WTC11 (cell line): ENCODE measurements at regions not wholly inside any gene's neighbourhood (a gene's known extent, or its start where the extent isn't known, plus 50 kb on each side); places are given as distances from the start of the nearest gene placed in this dataset.

Experiments used
- ATAC-seq: fragments of 200-7000 bp; cut with Tn5 transposase; 2 replicates; pipeline ENCODE4 v1.10.0; 2021; ENCODE audit warnings: mild to moderate bottlenecking, moderate library complexity
- CTCF ChIA-PET: fragments of 300-600 bp; sonication (Branson Sonifier 250); formaldehyde crosslinking; loops from one replicate; lab custom pipeline; 2021; ENCODE audit warnings: antibody characterized with exemption; lab: Charles Lee
- POLR2A ChIA-PET: fragments of 350-600 bp; sonication (Branson Sonifier 250); formaldehyde crosslinking; loops from one replicate; lab custom pipeline; 2021; ENCODE audit warnings: antibody characterized with exemption; lab: Charles Lee
- DNase-seq: peaks from one replicate; pipeline ENCODE4 v3.0.0; 2021; ENCODE audit warnings: low spot score
- H3K27ac Mint-ChIP-seq: 2 replicates; pipeline ENCODE4 v1.8.0; 2021; ENCODE audit warnings: mixed read lengths
- H3K27me3 Mint-ChIP-seq: 2 replicates; pipeline ENCODE4 v1.8.0; 2021; ENCODE audit warnings: low read depth, mild to moderate bottlenecking, moderate library complexity, mixed read lengths
- H3K36me3 Mint-ChIP-seq: 2 replicates; pipeline ENCODE4 v1.8.0; 2021; ENCODE audit warnings: mixed read lengths
- H3K4me1 Mint-ChIP-seq: 2 replicates; pipeline ENCODE4 v1.8.0; 2022; ENCODE audit warnings: mixed read lengths
- H3K4me3 Mint-ChIP-seq: 2 replicates; pipeline ENCODE4 v1.8.0; 2021; ENCODE audit warnings: mild to moderate bottlenecking, moderate library complexity, mixed read lengths
- H3K9me3 Mint-ChIP-seq: 2 replicates; pipeline ENCODE4 v1.8.0; 2021; ENCODE audit warnings: mixed read lengths
- CREB1 ChIP-seq: sonication (generic); formaldehyde crosslinking; IDR thresholded peaks from 2 replicates; pipeline ENCODE4 v1.8.0; 2023; ENCODE audit warnings: mild to moderate bottlenecking, missing genetic modification reagents
- FOXK1 ChIP-seq: sonication (generic); formaldehyde crosslinking; IDR thresholded peaks from 2 replicates; pipeline ENCODE4 v1.8.0; 2022; ENCODE audit warnings: mild to moderate bottlenecking, moderate library complexity, missing genetic modification reagents
- HMGA2 ChIP-seq: fragments of 250-450 bp; sonication (Bioruptor Pico); IDR thresholded peaks from 2 replicates; pipeline ENCODE4 v1.4.0; 2021; ENCODE audit warnings: mild to moderate bottlenecking, moderate library complexity
- MYBL2 ChIP-seq: sonication (generic); formaldehyde crosslinking; IDR thresholded peaks from 2 replicates; pipeline ENCODE4 v1.8.1; 2023; ENCODE audit warnings: mild to moderate bottlenecking, moderate library complexity, missing genetic modification reagents
- NR3C1 ChIP-seq: sonication (generic); formaldehyde crosslinking; conservative IDR thresholded peaks from 2 replicates; pipeline ENCODE4 v1.8.1; 2023; ENCODE audit warnings: low read depth, mild to moderate bottlenecking, missing genetic modification reagents
- OVOL2 ChIP-seq: fragments of 250-450 bp; sonication (Bioruptor Pico); IDR thresholded peaks from 2 replicates; pipeline ENCODE4 v1.9.0; 2021; ENCODE audit warnings: mild to moderate bottlenecking, borderline replicate concordance
- SP1 ChIP-seq: sonication (generic); formaldehyde crosslinking; conservative IDR thresholded peaks from 2 replicates; pipeline ENCODE4 v1.8.1; 2022; ENCODE audit warnings: missing genetic modification reagents
- TEAD1 ChIP-seq: sonication (generic); formaldehyde crosslinking; IDR thresholded peaks from 2 replicates; pipeline ENCODE4 v1.8.0; 2022; ENCODE audit warnings: mild to moderate bottlenecking, missing genetic modification reagents
- ZBTB21 ChIP-seq: sonication (generic); formaldehyde crosslinking; IDR thresholded peaks from 2 replicates; pipeline ENCODE4 v1.8.1; 2023; ENCODE audit warnings: mild to moderate bottlenecking, missing genetic modification reagents, borderline replicate concordance
- ZNF121 ChIP-seq: sonication (generic); formaldehyde crosslinking; IDR thresholded peaks from 2 replicates; pipeline ENCODE4 v1.8.0; 2023; ENCODE audit warnings: missing genetic modification reagents
- TF ChIP-seq, protein P1 (sequence below): sonication (generic); formaldehyde crosslinking; IDR thresholded peaks from 2 replicates; pipeline ENCODE4 v1.8.0; 2023; ENCODE audit warnings: missing genetic modification reagents
- TF ChIP-seq, protein P2 (sequence below): sonication (generic); formaldehyde crosslinking; IDR thresholded peaks from 2 replicates; pipeline ENCODE4 v1.8.0; 2022; ENCODE audit warnings: mild to moderate bottlenecking, missing genetic modification reagents
- TF ChIP-seq, protein P3 (sequence below): sonication (generic); formaldehyde crosslinking; IDR thresholded peaks from 2 replicates; pipeline ENCODE4 v1.8.1; 2022; ENCODE audit warnings: mild to moderate bottlenecking, missing genetic modification reagents, moderate library complexity, borderline replicate concordance
- TF ChIP-seq, protein P4 (sequence below): sonication (generic); formaldehyde crosslinking; IDR thresholded peaks from 2 replicates; pipeline ENCODE4 v1.8.1; 2022; ENCODE audit warnings: low read depth, mild to moderate bottlenecking, moderate library complexity, missing genetic modification reagents, borderline replicate concordance
- TF ChIP-seq, protein P5 (sequence below): sonication (generic); formaldehyde crosslinking; IDR thresholded peaks from 2 replicates; pipeline ENCODE4 v1.8.0; 2023; ENCODE audit warnings: mild to moderate bottlenecking, missing genetic modification reagents
- TF ChIP-seq, protein P6 (sequence below): sonication (generic); formaldehyde crosslinking; IDR thresholded peaks from 2 replicates; pipeline ENCODE4 v1.8.1; 2023; ENCODE audit warnings: mild to moderate bottlenecking, missing genetic modification reagents, moderate library complexity
- TF ChIP-seq, protein P7 (sequence below): fragments of 250-450 bp; sonication (Bioruptor Pico); IDR thresholded peaks from 2 replicates; pipeline ENCODE4 v1.9.0; 2021; ENCODE audit warnings: mild to moderate bottlenecking, borderline replicate concordance
- TF ChIP-seq, protein P8 (sequence below): sonication (generic); formaldehyde crosslinking; IDR thresholded peaks from 2 replicates; pipeline ENCODE4 v1.8.0; 2022; ENCODE audit warnings: mild to moderate bottlenecking, missing genetic modification reagents
- TF ChIP-seq, protein P9 (sequence below): sonication (generic); formaldehyde crosslinking; IDR thresholded peaks from 2 replicates; pipeline ENCODE4 v1.8.0; 2022; ENCODE audit warnings: mild to moderate bottlenecking, missing genetic modification reagents

DNA sequence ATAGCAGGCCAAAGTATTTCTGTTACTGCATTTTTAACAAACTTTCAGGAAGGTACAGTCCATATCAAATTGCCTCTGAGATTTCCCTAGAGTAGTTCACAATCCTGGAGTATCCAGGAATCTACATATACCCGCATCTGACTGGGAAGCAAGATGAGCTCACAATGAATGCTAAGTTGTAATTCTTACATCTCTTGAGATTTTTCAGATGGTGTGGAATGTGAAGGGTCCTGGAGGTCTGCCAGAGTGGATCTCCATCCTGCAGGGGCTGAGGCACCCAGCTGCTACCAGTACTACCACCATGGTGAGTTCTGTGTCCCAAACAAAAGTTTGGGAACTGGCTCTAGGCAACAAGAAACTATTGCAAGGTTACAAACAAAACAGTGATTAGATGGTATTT is 156.7 kb upstream of the CCDC54 start (continued):
- TF ChIP-seq, protein P1, sequence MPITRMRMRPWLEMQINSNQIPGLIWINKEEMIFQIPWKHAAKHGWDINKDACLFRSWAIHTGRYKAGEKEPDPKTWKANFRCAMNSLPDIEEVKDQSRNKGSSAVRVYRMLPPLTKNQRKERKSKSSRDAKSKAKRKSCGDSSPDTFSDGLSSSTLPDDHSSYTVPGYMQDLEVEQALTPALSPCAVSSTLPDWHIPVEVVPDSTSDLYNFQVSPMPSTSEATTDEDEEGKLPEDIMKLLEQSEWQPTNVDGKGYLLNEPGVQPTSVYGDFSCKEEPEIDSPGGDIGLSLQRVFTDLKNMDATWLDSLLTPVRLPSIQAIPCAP (CRISPR knock-in tag): no peak
- TF ChIP-seq, all 79 proteins: peak for 0

DNA sequence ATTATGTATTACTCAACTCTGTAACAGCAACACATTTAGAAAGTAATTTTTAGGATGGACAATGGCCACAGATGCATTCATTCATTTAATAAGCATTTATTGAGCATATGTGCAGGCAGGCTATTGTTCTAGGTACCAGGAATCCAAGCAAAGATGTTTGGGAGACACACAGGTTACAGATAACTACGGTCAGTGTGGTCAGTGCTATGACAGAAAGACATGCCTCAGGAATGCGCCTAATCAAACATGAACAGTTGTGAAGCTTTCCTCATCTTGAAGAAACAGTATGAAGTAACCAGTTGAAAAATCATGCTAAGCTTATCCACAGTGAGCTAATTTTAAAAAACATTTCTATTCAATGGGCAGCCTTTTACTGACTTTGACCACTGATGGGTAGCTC is 155.4 kb upstream of the CCDC54 start:
- no peak for ATAC-seq
- ChIA-PET POLR2A (no interaction called here), CTCF (interaction anchor here (1.0 kb wide), 1 partner anchor 191 kb away, joined by 3 read pairs; no protein-coding TSS in a partner anchor)
- no peaks in the 10 kb centered on the region for H3K27me3 Mint-ChIP-seq
- no peak overlapping the region for H3K4me3 Mint-ChIP-seq
- no peak overlapping the region for H3K27ac Mint-ChIP-seq
- DNase-seq: no peak
- H3K4me1 Mint-ChIP-seq: peaks cover 4% of the 10 kb centered on the region; the same call in 1 of the 2 replicates
- 0 out of 2 replicates have a peak, but pooled peaks cover 4% of the 10 kb centered on the region for H3K36me3 Mint-ChIP-seq
- peaks cover 12% of the 10 kb centered on the region for H3K9me3 Mint-ChIP-seq
- TF ChIP-seq, protein P2, sequence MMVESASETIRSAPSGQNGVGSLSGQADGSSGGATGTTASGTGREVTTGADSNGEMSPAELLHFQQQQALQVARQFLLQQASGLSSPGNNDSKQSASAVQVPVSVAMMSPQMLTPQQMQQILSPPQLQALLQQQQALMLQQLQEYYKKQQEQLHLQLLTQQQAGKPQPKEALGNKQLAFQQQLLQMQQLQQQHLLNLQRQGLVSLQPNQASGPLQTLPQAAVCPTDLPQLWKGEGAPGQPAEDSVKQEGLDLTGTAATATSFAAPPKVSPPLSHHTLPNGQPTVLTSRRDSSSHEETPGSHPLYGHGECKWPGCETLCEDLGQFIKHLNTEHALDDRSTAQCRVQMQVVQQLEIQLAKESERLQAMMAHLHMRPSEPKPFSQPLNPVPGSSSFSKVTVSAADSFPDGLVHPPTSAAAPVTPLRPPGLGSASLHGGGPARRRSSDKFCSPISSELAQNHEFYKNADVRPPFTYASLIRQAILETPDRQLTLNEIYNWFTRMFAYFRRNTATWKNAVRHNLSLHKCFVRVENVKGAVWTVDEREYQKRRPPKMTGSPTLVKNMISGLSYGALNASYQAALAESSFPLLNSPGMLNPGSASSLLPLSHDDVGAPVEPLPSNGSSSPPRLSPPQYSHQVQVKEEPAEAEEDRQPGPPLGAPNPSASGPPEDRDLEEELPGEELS: no peak
- TF ChIP-seq, protein P3, sequence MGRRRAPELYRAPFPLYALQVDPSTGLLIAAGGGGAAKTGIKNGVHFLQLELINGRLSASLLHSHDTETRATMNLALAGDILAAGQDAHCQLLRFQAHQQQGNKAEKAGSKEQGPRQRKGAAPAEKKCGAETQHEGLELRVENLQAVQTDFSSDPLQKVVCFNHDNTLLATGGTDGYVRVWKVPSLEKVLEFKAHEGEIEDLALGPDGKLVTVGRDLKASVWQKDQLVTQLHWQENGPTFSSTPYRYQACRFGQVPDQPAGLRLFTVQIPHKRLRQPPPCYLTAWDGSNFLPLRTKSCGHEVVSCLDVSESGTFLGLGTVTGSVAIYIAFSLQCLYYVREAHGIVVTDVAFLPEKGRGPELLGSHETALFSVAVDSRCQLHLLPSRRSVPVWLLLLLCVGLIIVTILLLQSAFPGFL (CRISPR knock-in tag): no peak
- TF ChIP-seq ZNF121 (CRISPR knock-in tag): no peak
- no peak for TF ChIP-seq NR3C1 (CRISPR knock-in tag)
- TF ChIP-seq CREB1 (CRISPR knock-in tag): no peak
- TF ChIP-seq, protein P4, sequence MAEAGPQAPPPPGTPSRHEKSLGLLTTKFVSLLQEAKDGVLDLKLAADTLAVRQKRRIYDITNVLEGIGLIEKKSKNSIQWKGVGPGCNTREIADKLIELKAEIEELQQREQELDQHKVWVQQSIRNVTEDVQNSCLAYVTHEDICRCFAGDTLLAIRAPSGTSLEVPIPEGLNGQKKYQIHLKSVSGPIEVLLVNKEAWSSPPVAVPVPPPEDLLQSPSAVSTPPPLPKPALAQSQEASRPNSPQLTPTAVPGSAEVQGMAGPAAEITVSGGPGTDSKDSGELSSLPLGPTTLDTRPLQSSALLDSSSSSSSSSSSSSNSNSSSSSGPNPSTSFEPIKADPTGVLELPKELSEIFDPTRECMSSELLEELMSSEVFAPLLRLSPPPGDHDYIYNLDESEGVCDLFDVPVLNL: no peak
- TF ChIP-seq, protein P5, sequence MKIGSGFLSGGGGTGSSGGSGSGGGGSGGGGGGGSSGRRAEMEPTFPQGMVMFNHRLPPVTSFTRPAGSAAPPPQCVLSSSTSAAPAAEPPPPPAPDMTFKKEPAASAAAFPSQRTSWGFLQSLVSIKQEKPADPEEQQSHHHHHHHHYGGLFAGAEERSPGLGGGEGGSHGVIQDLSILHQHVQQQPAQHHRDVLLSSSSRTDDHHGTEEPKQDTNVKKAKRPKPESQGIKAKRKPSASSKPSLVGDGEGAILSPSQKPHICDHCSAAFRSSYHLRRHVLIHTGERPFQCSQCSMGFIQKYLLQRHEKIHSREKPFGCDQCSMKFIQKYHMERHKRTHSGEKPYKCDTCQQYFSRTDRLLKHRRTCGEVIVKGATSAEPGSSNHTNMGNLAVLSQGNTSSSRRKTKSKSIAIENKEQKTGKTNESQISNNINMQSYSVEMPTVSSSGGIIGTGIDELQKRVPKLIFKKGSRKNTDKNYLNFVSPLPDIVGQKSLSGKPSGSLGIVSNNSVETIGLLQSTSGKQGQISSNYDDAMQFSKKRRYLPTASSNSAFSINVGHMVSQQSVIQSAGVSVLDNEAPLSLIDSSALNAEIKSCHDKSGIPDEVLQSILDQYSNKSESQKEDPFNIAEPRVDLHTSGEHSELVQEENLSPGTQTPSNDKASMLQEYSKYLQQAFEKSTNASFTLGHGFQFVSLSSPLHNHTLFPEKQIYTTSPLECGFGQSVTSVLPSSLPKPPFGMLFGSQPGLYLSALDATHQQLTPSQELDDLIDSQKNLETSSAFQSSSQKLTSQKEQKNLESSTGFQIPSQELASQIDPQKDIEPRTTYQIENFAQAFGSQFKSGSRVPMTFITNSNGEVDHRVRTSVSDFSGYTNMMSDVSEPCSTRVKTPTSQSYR (CRISPR knock-in tag): no peak
- TF ChIP-seq, protein P6, sequence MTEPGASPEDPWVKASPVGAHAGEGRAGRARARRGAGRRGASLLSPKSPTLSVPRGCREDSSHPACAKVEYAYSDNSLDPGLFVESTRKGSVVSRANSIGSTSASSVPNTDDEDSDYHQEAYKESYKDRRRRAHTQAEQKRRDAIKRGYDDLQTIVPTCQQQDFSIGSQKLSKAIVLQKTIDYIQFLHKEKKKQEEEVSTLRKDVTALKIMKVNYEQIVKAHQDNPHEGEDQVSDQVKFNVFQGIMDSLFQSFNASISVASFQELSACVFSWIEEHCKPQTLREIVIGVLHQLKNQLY (CRISPR knock-in tag): no peak
- TF ChIP-seq, protein P7, sequence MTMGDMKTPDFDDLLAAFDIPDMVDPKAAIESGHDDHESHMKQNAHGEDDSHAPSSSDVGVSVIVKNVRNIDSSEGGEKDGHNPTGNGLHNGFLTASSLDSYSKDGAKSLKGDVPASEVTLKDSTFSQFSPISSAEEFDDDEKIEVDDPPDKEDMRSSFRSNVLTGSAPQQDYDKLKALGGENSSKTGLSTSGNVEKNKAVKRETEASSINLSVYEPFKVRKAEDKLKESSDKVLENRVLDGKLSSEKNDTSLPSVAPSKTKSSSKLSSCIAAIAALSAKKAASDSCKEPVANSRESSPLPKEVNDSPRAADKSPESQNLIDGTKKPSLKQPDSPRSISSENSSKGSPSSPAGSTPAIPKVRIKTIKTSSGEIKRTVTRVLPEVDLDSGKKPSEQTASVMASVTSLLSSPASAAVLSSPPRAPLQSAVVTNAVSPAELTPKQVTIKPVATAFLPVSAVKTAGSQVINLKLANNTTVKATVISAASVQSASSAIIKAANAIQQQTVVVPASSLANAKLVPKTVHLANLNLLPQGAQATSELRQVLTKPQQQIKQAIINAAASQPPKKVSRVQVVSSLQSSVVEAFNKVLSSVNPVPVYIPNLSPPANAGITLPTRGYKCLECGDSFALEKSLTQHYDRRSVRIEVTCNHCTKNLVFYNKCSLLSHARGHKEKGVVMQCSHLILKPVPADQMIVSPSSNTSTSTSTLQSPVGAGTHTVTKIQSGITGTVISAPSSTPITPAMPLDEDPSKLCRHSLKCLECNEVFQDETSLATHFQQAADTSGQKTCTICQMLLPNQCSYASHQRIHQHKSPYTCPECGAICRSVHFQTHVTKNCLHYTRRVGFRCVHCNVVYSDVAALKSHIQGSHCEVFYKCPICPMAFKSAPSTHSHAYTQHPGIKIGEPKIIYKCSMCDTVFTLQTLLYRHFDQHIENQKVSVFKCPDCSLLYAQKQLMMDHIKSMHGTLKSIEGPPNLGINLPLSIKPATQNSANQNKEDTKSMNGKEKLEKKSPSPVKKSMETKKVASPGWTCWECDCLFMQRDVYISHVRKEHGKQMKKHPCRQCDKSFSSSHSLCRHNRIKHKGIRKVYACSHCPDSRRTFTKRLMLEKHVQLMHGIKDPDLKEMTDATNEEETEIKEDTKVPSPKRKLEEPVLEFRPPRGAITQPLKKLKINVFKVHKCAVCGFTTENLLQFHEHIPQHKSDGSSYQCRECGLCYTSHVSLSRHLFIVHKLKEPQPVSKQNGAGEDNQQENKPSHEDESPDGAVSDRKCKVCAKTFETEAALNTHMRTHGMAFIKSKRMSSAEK (CRISPR knock-in tag): no peak
- TF ChIP-seq, protein P8, sequence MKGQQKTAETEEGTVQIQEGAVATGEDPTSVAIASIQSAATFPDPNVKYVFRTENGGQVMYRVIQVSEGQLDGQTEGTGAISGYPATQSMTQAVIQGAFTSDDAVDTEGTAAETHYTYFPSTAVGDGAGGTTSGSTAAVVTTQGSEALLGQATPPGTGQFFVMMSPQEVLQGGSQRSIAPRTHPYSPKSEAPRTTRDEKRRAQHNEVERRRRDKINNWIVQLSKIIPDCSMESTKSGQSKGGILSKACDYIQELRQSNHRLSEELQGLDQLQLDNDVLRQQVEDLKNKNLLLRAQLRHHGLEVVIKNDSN (CRISPR knock-in tag): no peak
- no peak for TF ChIP-seq FOXK1 (CRISPR knock-in tag)
- no peak for TF ChIP-seq MYBL2 (CRISPR knock-in tag)
- TF ChIP-seq, protein P9, sequence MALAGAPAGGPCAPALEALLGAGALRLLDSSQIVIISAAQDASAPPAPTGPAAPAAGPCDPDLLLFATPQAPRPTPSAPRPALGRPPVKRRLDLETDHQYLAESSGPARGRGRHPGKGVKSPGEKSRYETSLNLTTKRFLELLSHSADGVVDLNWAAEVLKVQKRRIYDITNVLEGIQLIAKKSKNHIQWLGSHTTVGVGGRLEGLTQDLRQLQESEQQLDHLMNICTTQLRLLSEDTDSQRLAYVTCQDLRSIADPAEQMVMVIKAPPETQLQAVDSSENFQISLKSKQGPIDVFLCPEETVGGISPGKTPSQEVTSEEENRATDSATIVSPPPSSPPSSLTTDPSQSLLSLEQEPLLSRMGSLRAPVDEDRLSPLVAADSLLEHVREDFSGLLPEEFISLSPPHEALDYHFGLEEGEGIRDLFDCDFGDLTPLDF (CRISPR knock-in tag): no peak
- no peak for TF ChIP-seq HMGA2 (CRISPR knock-in tag)
- TF ChIP-seq OVOL2 (CRISPR knock-in tag): no peak
- no peak for TF ChIP-seq SP1 (CRISPR knock-in tag)
- TF ChIP-seq ZBTB21 (CRISPR knock-in tag): no peak
- TF ChIP-seq TEAD1: no peak
